PC-9 (cell line): ENCODE measurements at regions not wholly inside any gene's neighbourhood (a gene's known extent, or its start where the extent isn't known, plus 50 kb on each side); places are given as distances from the start of the nearest gene placed in this dataset.

ENCODE experiments used
- CTCF ChIP-seq: fragments of 200-600 bp; sonication (generic); conservative IDR thresholded peaks from 2 replicates; pipeline ENCODE4 v1.6.1; 2017; ENCODE audit warnings: mixed run types, antibody characterized with exemption, mild to moderate bottlenecking, moderate library complexity
- EZH2 ChIP-seq: fragments of 200-600 bp; sonication (generic); IDR thresholded peaks from 2 replicates; pipeline ENCODE4 v1.8.0; 2017; ENCODE audit warnings: antibody characterized with exemption, low read depth

GRCh38 chr3:80035021-80035420 lies 267.2 kb upstream of the ROBO1 start:
- TF ChIP-seq CTCF = no peak
- TF ChIP-seq EZH2 = no peak
